ENCODE measurements at regions not wholly inside any gene's neighbourhood (a gene's known extent, or its start where the extent isn't known, plus 50 kb on each side); places are given as distances from the start of the nearest gene placed in this dataset.

- no peak for TF ChIP-seq CTCF (IDR thresholded peaks at IDR 0.05)
- Histone ChIP-seq H3K4me1 (peaks cover 4% of the 10 kb centered on the region), H3K4me2 (ENCODE audit: low read length) (no peak overlapping the region), H3K9me3 (ENCODE audit: control insufficient read depth, low read length) (no peaks in the 10 kb centered on the region), H3K4me3 (ENCODE audit: low read depth, low read length) (no peak overlapping the region), H2AFZ (peak overlapping the region; percentile 25), H3K27ac (no peak overlapping the region), H3K36me3 (ENCODE audit: control insufficient read depth, insufficient read depth, low read length) (no peaks in the 10 kb centered on the region), H3K79me2 (no peaks in the 10 kb centered on the region), H3K27me3 (ENCODE audit: control insufficient read depth, insufficient read depth, low read length) (no peaks in the 10 kb centered on the region), H3K9ac (no peak overlapping the region)
Measured at GRCh38 chr9:75700252-75700640, 190.2 kb upstream of the PCSK5 start.

DNA sequence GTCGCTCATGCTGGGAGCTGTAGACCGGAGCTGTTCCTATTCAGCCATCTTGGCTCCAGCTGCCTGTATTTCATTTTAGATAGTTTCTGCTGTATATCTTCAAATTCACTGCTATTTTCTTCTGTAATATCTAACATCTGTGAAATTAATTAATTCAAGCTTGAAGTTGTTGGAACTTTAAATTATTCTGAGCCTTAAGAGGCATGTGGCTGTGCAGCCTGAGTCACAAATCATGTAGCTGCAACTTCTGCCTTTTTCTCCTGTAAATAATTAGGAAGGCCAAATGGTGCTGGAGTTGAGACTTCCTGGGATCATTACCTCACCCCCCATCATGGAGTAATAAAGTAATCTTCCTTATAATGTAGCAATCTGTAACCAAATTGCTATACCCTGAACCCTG lies 183.3 kb upstream of the PCSK5 start:
- no peak overlapping the region for H3K4me3 ChIP-seq (ENCODE audit: low read depth, low read length)

GRCh38 chr9:75709698-75710097 lies 180.8 kb upstream of the PCSK5 start:
- H3K4me1 ChIP-seq: peaks cover 39% of the 10 kb centered on the region
- H3K36me3 ChIP-seq (ENCODE audit: control insufficient read depth, insufficient read depth, low read length): no peaks in the 10 kb centered on the region
- TF ChIP-seq CTCF (IDR thresholded peaks at IDR 0.05): no peak
- peak overlapping the region; percentile 93 for H3K27ac ChIP-seq
- no peaks in the 10 kb centered on the region for H3K79me2 ChIP-seq
- H3K4me3 ChIP-seq (ENCODE audit: low read depth, low read length): no peak overlapping the region
- H3K9me3 ChIP-seq (ENCODE audit: control insufficient read depth, low read length): no peaks in the 10 kb centered on the region
- H2AFZ ChIP-seq: peak overlapping the region; percentile 51
- H3K4me2 ChIP-seq (ENCODE audit: low read length): no peak overlapping the region
- H3K27me3 ChIP-seq (ENCODE audit: control insufficient read depth, insufficient read depth, low read length): no peaks in the 10 kb centered on the region
- no peak overlapping the region for H3K9ac ChIP-seq

More for the DNA sequence above, 183.3 kb upstream of the PCSK5 start:
- Histone ChIP-seq H3K36me3 (ENCODE audit: control insufficient read depth, insufficient read depth, low read length) (no peaks in the 10 kb centered on the region), H2AFZ (no peak overlapping the region), H3K27ac (no peak overlapping the region), H3K9ac (no peak overlapping the region), H3K4me1 (peaks cover 22% of the 10 kb centered on the region), H3K27me3 (ENCODE audit: control insufficient read depth, insufficient read depth, low read length) (no peaks in the 10 kb centered on the region), H3K79me2 (no peaks in the 10 kb centered on the region), H3K9me3 (ENCODE audit: control insufficient read depth, low read length) (no peaks in the 10 kb centered on the region), H3K4me2 (ENCODE audit: low read length) (no peak overlapping the region)
- TF ChIP-seq CTCF (IDR thresholded peaks at IDR 0.05): no peak

- no peaks in the 10 kb centered on the region for H3K36me3 ChIP-seq (ENCODE audit: control insufficient read depth, insufficient read depth, low read length)
- H3K9ac ChIP-seq: no peak overlapping the region
- no peak overlapping the region for H3K4me3 ChIP-seq (ENCODE audit: low read depth, low read length)
- no peaks in the 10 kb centered on the region for H3K9me3 ChIP-seq (ENCODE audit: control insufficient read depth, low read length)
- peak overlapping the region; percentile 50 for H2AFZ ChIP-seq
- peaks cover 45% of the 10 kb centered on the region for H3K4me1 ChIP-seq
- peak overlapping the region; percentile 93 for H3K27ac ChIP-seq
- H3K79me2 ChIP-seq: no peaks in the 10 kb centered on the region
- peak overlapping the region; percentile 39 for H3K4me2 ChIP-seq (ENCODE audit: low read length)
- H3K27me3 ChIP-seq (ENCODE audit: control insufficient read depth, insufficient read depth, low read length): no peaks in the 10 kb centered on the region
- no peak for TF ChIP-seq CTCF (IDR thresholded peaks at IDR 0.05)
Measured at GRCh38 chr9:75712700-75713099, 177.8 kb upstream of the PCSK5 start.

- Histone ChIP-seq H3K9ac (no peak overlapping the region), H3K36me3 (ENCODE audit: control insufficient read depth, insufficient read depth, low read length) (no peaks in the 10 kb centered on the region), H3K4me2 (ENCODE audit: low read length) (peak overlapping the region; percentile 39), H3K27ac (peak overlapping the region; percentile 93), H3K79me2 (no peaks in the 10 kb centered on the region), H3K9me3 (ENCODE audit: control insufficient read depth, low read length) (no peaks in the 10 kb centered on the region), H3K4me1 (peaks cover 45% of the 10 kb centered on the region), H2AFZ (peak overlapping the region; percentile 38), H3K4me3 (ENCODE audit: low read depth, low read length) (no peak overlapping the region), H3K27me3 (ENCODE audit: control insufficient read depth, insufficient read depth, low read length) (no peaks in the 10 kb centered on the region)
- TF ChIP-seq CTCF (IDR thresholded peaks at IDR 0.05): no peak
Measured at GRCh38 chr9:75713335-75713734, 177.1 kb upstream of the PCSK5 start.
